ENCODE measurements at regions not wholly inside any gene's neighbourhood (a gene's known extent, or its start where the extent isn't known, plus 50 kb on each side); places are given as distances from the start of the nearest gene placed in this dataset.

- intact Hi-C loops (cut with micrococcal nuclease; ENCODE audit: unreplicated experiment), result no loop called here
- TF ChIP-seq TBP (CRISPR knock-in tag; IDR thresholded peaks at IDR 0.05) (no peak), KDM3A (CRISPR knock-in tag; IDR thresholded peaks at IDR 0.05; ENCODE audit: low read depth) (no peak), ZSCAN9 (CRISPR knock-in tag; IDR thresholded peaks at IDR 0.05; ENCODE audit: borderline replicate concordance) (no peak), ZNF24 (IDR thresholded peaks at IDR 0.05) (no peak), TSC22D2 (CRISPR knock-in tag; IDR thresholded peaks at IDR 0.05; ENCODE audit: borderline replicate concordance) (no peak), NFE2L1 (CRISPR knock-in tag; IDR thresholded peaks at IDR 0.05; ENCODE audit: borderline replicate concordance) (no peak), ETV5 (CRISPR knock-in tag; IDR thresholded peaks at IDR 0.05; ENCODE audit: borderline replicate concordance) (no peak), ZNF83 (CRISPR knock-in tag; IDR thresholded peaks at IDR 0.05; ENCODE audit: borderline replicate concordance) (no peak), ATF7 (IDR thresholded peaks at IDR 0.05) (no peak), ATF7 (CRISPR knock-in tag; IDR thresholded peaks at IDR 0.05) (no peak), HNRNPK (IDR thresholded peaks at IDR 0.05; ENCODE audit: low read depth, low read length, poor library complexity, severe bottlenecking) (no peak), ZBTB44 (CRISPR knock-in tag; IDR thresholded peaks at IDR 0.05) (no peak), ZNF501 (CRISPR knock-in tag; IDR thresholded peaks at IDR 0.05) (no peak), SIX1 (CRISPR knock-in tag; IDR thresholded peaks at IDR 0.05; ENCODE audit: borderline replicate concordance) (no peak), ZNF318 (CRISPR knock-in tag; IDR thresholded peaks at IDR 0.05) (no peak)
- 56% methylated on average over 9 of the region's 9 CpGs for WGBS (ENCODE audit: low lambda C conversion rate)
- no peak for DNase-seq (ENCODE audit: low spot score)
- Histone ChIP-seq H3K4me3 (replicated peaks in 1 of 3; ENCODE audit: insufficient read depth in 1 of 3, low read depth in 2 of 3, low read length in 3 of 3) (no peak overlapping the region), H3K9me3 (ENCODE audit: low read length) (no peaks in the 10 kb centered on the region), H3K4me2 (ENCODE audit: low read depth, low read length) (no peak overlapping the region), H3K4me1 (ENCODE audit: insufficient read depth, low read length) (0 out of 2 replicates have a peak, but pooled peaks cover 5% of the 10 kb centered on the region), H4K20me1 (ENCODE audit: insufficient read depth, low read length) (no peaks in the 10 kb centered on the region), H3K9ac (ENCODE audit: insufficient read depth, low read depth, low read length) (no peak overlapping the region), H2AFZ (ENCODE audit: low read length) (no peak overlapping the region), H3K79me2 (ENCODE audit: insufficient read depth, low read length) (no peaks in the 10 kb centered on the region), H3K36me3 (replicated peaks in 1 of 2; ENCODE audit: control insufficient read depth in 1 of 2, insufficient read depth in 2 of 2, low read length in 2 of 2) (no peaks in the 10 kb centered on the region), H3K27ac (ENCODE audit: extremely low read length, insufficient read depth, low read length) (no peak overlapping the region), H3K27me3 (ENCODE audit: control insufficient read depth in 1 of 2, insufficient read depth in 2 of 2, low read length in 2 of 2) (peaks cover 5 to 58% of the 10 kb centered on the region in 2 experiments; a peak in 4 of 5 replicates)
- no TSS peak for BruUV-seq (replicated peaks)
- in situ Hi-C loops (cut with HindIII; ENCODE audit: extremely low pct_ligation_motif_present, low pct_unique_long_range_greater_than_20kb), result no loop called here
- POLR2A ChIA-PET, result no interaction called here
- no peak for FAIRE-seq
- ATAC-seq, result no peak
- CTCF ChIA-PET (ENCODE audit: low intra/inter-chr PET ratio, low total read pairs), result no interaction called here
These were observed 65.5 kb downstream of the INSIG1 start for GRCh38 chr7:155363146-155363539.
